ENCODE measurements at regions not wholly inside any gene's neighbourhood (a gene's known extent, or its start where the extent isn't known, plus 50 kb on each side); places are given as distances from the start of the nearest gene placed in this dataset.

DNA sequence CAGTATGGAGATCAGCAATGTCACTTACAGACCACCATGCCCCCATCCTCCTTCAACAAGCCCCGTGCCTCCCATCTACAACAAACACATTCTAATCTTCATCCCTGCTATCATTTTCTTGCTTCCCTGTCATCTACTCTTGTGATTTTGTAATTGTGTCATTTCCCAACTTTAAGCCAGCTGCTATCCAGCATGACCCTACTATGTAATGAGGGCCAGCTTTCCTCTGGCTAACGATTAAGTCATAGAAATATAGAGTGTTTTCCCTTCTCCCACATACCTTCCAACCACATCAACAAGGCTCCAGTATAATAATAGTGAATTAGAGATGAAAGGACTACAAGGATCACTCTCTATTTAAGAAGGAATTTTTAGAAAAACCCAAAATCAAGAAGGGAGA is 607.0 kb downstream of the TENT5A start:
- H3K4me1 ChIP-seq (ENCODE audit: control insufficient read depth in 3 of 3, insufficient read depth in 2 of 3, low read depth in 1 of 3, low read length in 2 of 3): no peaks in the 10 kb centered on the region
- no peak overlapping the region for H3K4me3 ChIP-seq (ENCODE audit: low read depth in 1 of 3, low read length in 3 of 3)
- no peak overlapping the region for H3K27ac ChIP-seq (ENCODE audit: low read depth in 1 of 3, low read length in 2 of 3)
- WGBS, 3 donors: 52 to 55% (median 55%) methylated on average over 2 of the region's 2 CpGs
- DNase-seq (no peak), FAIRE-seq (no peak)
- H3K9me3 ChIP-seq (ENCODE audit: control insufficient read depth in 2 of 2, insufficient read depth in 1 of 2, low read depth in 1 of 2, low read length in 1 of 2): no peaks in the 10 kb centered on the region
- H3K36me3 ChIP-seq (ENCODE audit: control insufficient read depth in 3 of 3, insufficient read depth in 2 of 3, low read depth in 1 of 3, low read length in 3 of 3): no peaks in the 10 kb centered on the region
- no peaks in the 10 kb centered on the region for H3K27me3 ChIP-seq (ENCODE audit: control insufficient read depth in 3 of 3, insufficient read depth in 3 of 3, low read length in 3 of 3)

DNA sequence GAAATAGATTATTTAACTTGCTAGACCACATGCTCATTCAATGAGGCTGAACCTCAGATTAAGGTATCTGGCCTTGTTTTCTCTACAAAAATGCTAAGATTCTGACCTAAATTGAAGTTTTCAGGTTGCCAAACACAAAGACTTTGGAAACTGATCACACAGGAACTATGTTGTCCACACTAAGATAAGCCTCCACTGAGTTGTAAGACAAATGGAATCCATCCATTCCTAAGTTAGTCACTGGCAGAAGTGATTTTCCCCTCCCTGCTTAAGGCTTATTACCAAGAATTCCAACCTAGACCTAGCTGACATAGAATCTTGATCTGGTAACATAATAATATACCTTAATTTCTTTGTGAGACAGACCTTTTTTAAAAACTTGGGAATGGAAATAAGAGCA is 608.1 kb downstream of the TENT5A start:
- H3K27me3 ChIP-seq (ENCODE audit: control insufficient read depth in 3 of 3, insufficient read depth in 3 of 3, low read length in 3 of 3): no peaks in the 10 kb centered on the region
- no peaks in the 10 kb centered on the region for H3K9me3 ChIP-seq (ENCODE audit: control insufficient read depth in 2 of 2, insufficient read depth in 1 of 2, low read depth in 1 of 2, low read length in 1 of 2)
- FAIRE-seq (no peak), DNase-seq (no peak)
- H3K27ac ChIP-seq (ENCODE audit: low read depth in 1 of 3, low read length in 2 of 3): no peak overlapping the region
- no peaks in the 10 kb centered on the region for H3K36me3 ChIP-seq (ENCODE audit: control insufficient read depth in 3 of 3, insufficient read depth in 2 of 3, low read depth in 1 of 3, low read length in 3 of 3)
- H3K4me1 ChIP-seq (ENCODE audit: control insufficient read depth in 3 of 3, insufficient read depth in 2 of 3, low read depth in 1 of 3, low read length in 2 of 3): no peaks in the 10 kb centered on the region
- no peak overlapping the region for H3K4me3 ChIP-seq (ENCODE audit: low read depth in 1 of 3, low read length in 3 of 3)

DNA sequence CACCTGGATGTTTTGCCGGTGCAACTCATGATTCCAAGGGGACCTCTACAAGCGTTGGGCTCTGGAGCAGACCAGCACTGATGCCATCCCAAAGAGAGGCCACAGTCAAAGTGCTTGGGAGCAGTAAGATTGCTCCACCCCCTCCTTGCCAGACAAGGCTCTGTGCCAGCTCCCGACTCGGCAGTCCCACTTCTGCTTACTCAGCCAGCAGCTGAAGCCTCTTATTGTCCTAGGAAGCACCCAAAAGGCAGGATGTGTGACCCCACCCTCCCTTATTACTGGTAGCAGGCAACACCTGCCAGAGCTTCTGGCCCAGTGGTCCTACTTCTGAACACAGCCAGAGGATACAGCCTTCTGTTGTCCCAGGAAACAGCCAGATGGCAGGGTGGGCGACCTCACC is 614.2 kb downstream of the TENT5A start:
- DNase-seq (no peak), FAIRE-seq (no peak)
- Histone ChIP-seq H3K9me3 (ENCODE audit: control insufficient read depth in 2 of 2, insufficient read depth in 1 of 2, low read depth in 1 of 2, low read length in 1 of 2) (peaks cover 0 to 3% of the 10 kb centered on the region in 2 donors), H3K4me1 (ENCODE audit: control insufficient read depth in 3 of 3, insufficient read depth in 2 of 3, low read depth in 1 of 3, low read length in 2 of 3) (no peaks in the 10 kb centered on the region), H3K4me3 (ENCODE audit: low read depth in 1 of 3, low read length in 3 of 3) (no peak overlapping the region), H3K27me3 (ENCODE audit: control insufficient read depth in 3 of 3, insufficient read depth in 3 of 3, low read length in 3 of 3) (no peaks in the 10 kb centered on the region), H3K27ac (ENCODE audit: low read depth in 1 of 3, low read length in 2 of 3) (no peak overlapping the region), H3K36me3 (ENCODE audit: control insufficient read depth in 3 of 3, insufficient read depth in 2 of 3, low read depth in 1 of 3, low read length in 3 of 3) (no peaks in the 10 kb centered on the region)
- WGBS, 3 donors: 75 to 83% (median 81%) methylated on average over 5 of the region's 5 CpGs

DNA sequence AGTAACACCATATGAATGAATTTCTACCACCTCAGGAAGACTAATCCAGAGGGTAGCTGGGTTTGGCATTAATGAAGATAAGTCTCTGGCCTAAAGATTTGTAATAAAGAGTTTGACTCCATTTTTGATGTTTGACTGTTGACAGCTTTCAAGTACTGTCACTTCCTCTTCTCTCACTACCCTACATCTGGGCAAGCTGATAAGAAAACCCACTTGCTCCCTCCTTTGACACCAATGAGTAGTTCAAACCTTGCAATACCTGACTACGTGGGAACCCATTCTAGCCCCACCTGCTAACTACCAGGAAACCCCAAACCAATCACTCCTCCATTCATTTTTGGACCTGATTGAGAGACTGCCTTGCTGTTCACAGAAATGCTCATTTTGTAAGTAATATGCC is 621.5 kb downstream of the TENT5A start:
- DNase-seq: no peak
- no peaks in the 10 kb centered on the region for H3K9me3 ChIP-seq (ENCODE audit: control insufficient read depth in 2 of 2, insufficient read depth in 1 of 2, low read depth in 1 of 2, low read length in 1 of 2)
- H3K4me1 ChIP-seq (ENCODE audit: control insufficient read depth in 3 of 3, insufficient read depth in 2 of 3, low read depth in 1 of 3, low read length in 2 of 3): no peaks in the 10 kb centered on the region
- H3K27ac ChIP-seq (ENCODE audit: low read depth in 1 of 3, low read length in 2 of 3): no peak overlapping the region
- no peaks in the 10 kb centered on the region for H3K27me3 ChIP-seq (ENCODE audit: control insufficient read depth in 3 of 3, insufficient read depth in 3 of 3, low read length in 3 of 3)
- H3K4me3 ChIP-seq (ENCODE audit: low read depth in 1 of 3, low read length in 3 of 3): no peak overlapping the region
- FAIRE-seq: no peak
- no peaks in the 10 kb centered on the region for H3K36me3 ChIP-seq (ENCODE audit: control insufficient read depth in 3 of 3, insufficient read depth in 2 of 3, low read depth in 1 of 3, low read length in 3 of 3)
- WGBS, 3 donors: 36 to 60% (median 49%) methylated on average over 1 of the region's 1 CpG

DNA sequence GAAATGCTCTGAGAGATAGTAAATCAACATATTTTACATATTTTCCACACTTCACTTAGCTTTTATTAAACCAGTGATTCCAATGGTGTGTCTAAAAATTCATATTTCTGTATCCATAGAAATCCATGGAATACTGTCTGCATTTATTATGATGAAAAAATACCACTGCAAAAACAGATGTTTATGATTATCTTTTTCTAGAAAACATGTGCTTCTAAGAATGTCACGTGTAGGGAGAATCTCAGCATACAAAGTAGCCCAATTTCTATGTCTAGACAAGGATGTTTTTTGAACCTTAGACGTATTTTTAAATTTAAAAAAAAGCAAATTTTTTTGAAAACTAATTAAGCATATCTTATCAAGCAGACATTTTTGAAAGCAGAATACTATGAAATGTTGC is 622.4 kb downstream of the TENT5A start:
- no peak for FAIRE-seq
- WGBS, 3 donors: 59 to 72% (median 71%) methylated on average over 2 of the region's 2 CpGs
- H3K4me3 ChIP-seq (ENCODE audit: low read depth in 1 of 3, low read length in 3 of 3): no peak overlapping the region

DNA sequence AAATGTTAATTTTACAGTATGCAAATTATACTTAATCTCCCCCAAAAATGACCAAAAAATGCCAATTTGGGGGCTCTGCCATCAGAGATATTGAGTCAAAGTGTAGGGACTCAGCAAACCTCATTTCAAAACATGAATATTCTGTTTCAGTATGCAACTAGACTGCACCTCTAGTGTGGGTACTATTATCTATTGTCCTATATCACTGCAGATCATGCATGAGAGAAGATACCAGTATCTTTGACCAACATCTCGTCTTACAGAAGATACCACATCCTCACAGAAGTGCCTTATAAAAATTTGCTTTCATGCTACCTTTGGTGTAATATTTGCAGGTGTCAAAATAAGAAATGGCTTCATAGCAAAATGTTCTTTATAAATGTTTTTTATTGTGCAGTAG is 623.8 kb downstream of the TENT5A start:
- no peak overlapping the region for H3K27ac ChIP-seq (ENCODE audit: low read depth in 1 of 3, low read length in 2 of 3)
- H3K36me3 ChIP-seq (ENCODE audit: control insufficient read depth in 3 of 3, insufficient read depth in 2 of 3, low read depth in 1 of 3, low read length in 3 of 3): no peaks in the 10 kb centered on the region
- DNase-seq (no peak), FAIRE-seq (no peak)
- H3K4me3 ChIP-seq (ENCODE audit: low read depth in 1 of 3, low read length in 3 of 3): no peak overlapping the region
- no peaks in the 10 kb centered on the region for H3K4me1 ChIP-seq (ENCODE audit: control insufficient read depth in 3 of 3, insufficient read depth in 2 of 3, low read depth in 1 of 3, low read length in 2 of 3)
- H3K9me3 ChIP-seq (ENCODE audit: control insufficient read depth in 2 of 2, insufficient read depth in 1 of 2, low read depth in 1 of 2, low read length in 1 of 2): no peaks in the 10 kb centered on the region
- H3K27me3 ChIP-seq (ENCODE audit: control insufficient read depth in 3 of 3, insufficient read depth in 3 of 3, low read length in 3 of 3): no peaks in the 10 kb centered on the region
- 21 to 50% (median 44%) methylated on average over 1 of the region's 1 CpG for WGBS, 3 donors

More for the DNA sequence above, 622.4 kb downstream of the TENT5A start:
- DNase-seq: no peak
- H3K9me3 ChIP-seq (ENCODE audit: control insufficient read depth in 2 of 2, insufficient read depth in 1 of 2, low read depth in 1 of 2, low read length in 1 of 2): no peaks in the 10 kb centered on the region
- H3K36me3 ChIP-seq (ENCODE audit: control insufficient read depth in 3 of 3, insufficient read depth in 2 of 3, low read depth in 1 of 3, low read length in 3 of 3): no peaks in the 10 kb centered on the region
- no peaks in the 10 kb centered on the region for H3K4me1 ChIP-seq (ENCODE audit: control insufficient read depth in 3 of 3, insufficient read depth in 2 of 3, low read depth in 1 of 3, low read length in 2 of 3)
- no peaks in the 10 kb centered on the region for H3K27me3 ChIP-seq (ENCODE audit: control insufficient read depth in 3 of 3, insufficient read depth in 3 of 3, low read length in 3 of 3)
- H3K27ac ChIP-seq (ENCODE audit: low read depth in 1 of 3, low read length in 2 of 3): no peak overlapping the region

DNA sequence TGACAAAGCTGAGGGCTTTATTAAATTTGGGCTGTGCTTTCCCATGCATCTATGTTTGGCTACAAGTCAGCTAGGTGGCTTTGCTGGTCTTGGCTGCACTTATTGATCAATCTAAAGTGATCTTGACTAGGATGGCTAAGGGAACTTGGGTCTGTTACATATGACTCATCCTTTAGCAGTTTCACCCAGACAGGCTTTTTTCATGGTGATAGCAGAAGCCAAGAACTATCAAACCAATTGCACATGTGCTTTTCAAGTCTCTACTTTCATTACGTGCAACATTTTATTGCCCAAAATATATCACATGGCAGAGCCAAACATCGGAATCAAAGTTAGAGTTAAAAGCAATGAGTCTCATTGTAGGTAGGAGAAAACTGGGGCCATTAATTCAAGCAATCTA is 626.3 kb downstream of the TENT5A start:
- Histone ChIP-seq H3K27ac (ENCODE audit: low read depth in 1 of 3, low read length in 2 of 3) (no peak overlapping the region), H3K9me3 (ENCODE audit: control insufficient read depth in 2 of 2, insufficient read depth in 1 of 2, low read depth in 1 of 2, low read length in 1 of 2) (no peaks in the 10 kb centered on the region), H3K36me3 (ENCODE audit: control insufficient read depth in 3 of 3, insufficient read depth in 2 of 3, low read depth in 1 of 3, low read length in 3 of 3) (no peaks in the 10 kb centered on the region), H3K4me1 (ENCODE audit: control insufficient read depth in 3 of 3, insufficient read depth in 2 of 3, low read depth in 1 of 3, low read length in 2 of 3) (no peaks in the 10 kb centered on the region), H3K4me3 (ENCODE audit: low read depth in 1 of 3, low read length in 3 of 3) (no peak overlapping the region), H3K27me3 (ENCODE audit: control insufficient read depth in 3 of 3, insufficient read depth in 3 of 3, low read length in 3 of 3) (no peaks in the 10 kb centered on the region)
- DNase-seq (no peak), FAIRE-seq (no peak)
- WGBS, 3 donors: 85 to 87% (median 86%) methylated on average over 2 of the region's 2 CpGs

DNA sequence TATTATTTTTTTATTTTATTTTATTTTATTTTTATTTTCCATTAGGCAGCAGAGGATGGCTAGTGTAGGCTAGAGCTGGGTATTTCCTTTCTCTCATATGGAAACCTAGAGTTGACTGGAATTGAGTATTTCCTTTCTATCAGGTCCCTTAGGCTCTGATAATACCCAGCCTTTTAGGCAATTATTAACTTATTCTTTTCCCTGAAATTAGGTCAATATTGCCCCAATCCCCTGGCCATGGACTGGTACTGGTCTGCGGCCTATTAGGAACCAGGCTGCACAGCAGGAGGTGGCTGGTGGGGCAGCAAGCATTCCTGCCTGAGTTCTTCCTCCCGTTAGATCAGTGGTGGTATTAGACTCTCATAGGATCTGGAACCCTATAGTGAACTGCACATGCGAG is 632.2 kb downstream of the TENT5A start:
- Histone ChIP-seq H3K4me1 (ENCODE audit: control insufficient read depth in 3 of 3, insufficient read depth in 2 of 3, low read depth in 1 of 3, low read length in 2 of 3) (no peaks in the 10 kb centered on the region), H3K27ac (ENCODE audit: low read depth in 1 of 3, low read length in 2 of 3) (no peak overlapping the region), H3K36me3 (ENCODE audit: control insufficient read depth in 3 of 3, insufficient read depth in 2 of 3, low read depth in 1 of 3, low read length in 3 of 3) (no peaks in the 10 kb centered on the region), H3K27me3 (ENCODE audit: control insufficient read depth in 3 of 3, insufficient read depth in 3 of 3, low read length in 3 of 3) (no peaks in the 10 kb centered on the region), H3K9me3 (ENCODE audit: control insufficient read depth in 2 of 2, insufficient read depth in 1 of 2, low read depth in 1 of 2, low read length in 1 of 2) (peaks cover 0 to 11% of the 10 kb centered on the region in 2 donors), H3K4me3 (ENCODE audit: low read depth in 1 of 3, low read length in 3 of 3) (no peak overlapping the region)
- DNase-seq (no peak), FAIRE-seq (no peak)
- 81 to 90% (median 85%) methylated on average over 3 of the region's 3 CpGs for WGBS, 3 donors

DNA sequence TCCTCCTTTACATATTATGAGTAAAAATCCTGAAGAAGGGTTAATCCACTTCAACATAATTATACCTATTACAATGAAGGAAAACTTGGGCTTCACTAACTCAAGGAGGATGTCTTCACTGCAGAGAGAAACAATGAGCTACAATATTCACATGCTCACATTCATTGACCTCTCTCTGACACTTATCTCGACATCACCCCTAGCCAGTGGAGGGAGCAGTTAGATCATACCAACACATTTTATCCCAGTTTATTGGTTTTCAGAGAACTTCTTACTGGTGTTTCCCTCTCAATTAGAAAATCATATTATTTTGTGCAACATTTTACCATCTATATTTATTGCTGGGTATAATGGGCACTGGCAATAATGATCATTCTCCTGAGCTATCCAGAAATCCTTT is 646.5 kb downstream of the TENT5A start:
- 58 to 76% (median 65%) methylated on average over 1 of the region's 1 CpG for WGBS, 3 donors
- no peak for DNase-seq
- FAIRE-seq: no peak

More for the DNA sequence above, 646.5 kb downstream of the TENT5A start:
- Histone ChIP-seq H3K4me3 (ENCODE audit: low read depth in 1 of 3, low read length in 3 of 3) (no peak overlapping the region), H3K9me3 (ENCODE audit: control insufficient read depth in 2 of 2, insufficient read depth in 1 of 2, low read depth in 1 of 2, low read length in 1 of 2) (no peaks in the 10 kb centered on the region), H3K36me3 (ENCODE audit: control insufficient read depth in 3 of 3, insufficient read depth in 2 of 3, low read depth in 1 of 3, low read length in 3 of 3) (no peaks in the 10 kb centered on the region), H3K27me3 (ENCODE audit: control insufficient read depth in 3 of 3, insufficient read depth in 3 of 3, low read length in 3 of 3) (no peaks in the 10 kb centered on the region), H3K4me1 (ENCODE audit: control insufficient read depth in 3 of 3, insufficient read depth in 2 of 3, low read depth in 1 of 3, low read length in 2 of 3) (no peaks in the 10 kb centered on the region), H3K27ac (ENCODE audit: low read depth in 1 of 3, low read length in 2 of 3) (no peak overlapping the region)
